HG02884 (cell line): ENCODE measurements at regions not wholly inside any gene's neighbourhood (a gene's known extent, or its start where the extent isn't known, plus 50 kb on each side); places are given as distances from the start of the nearest gene placed in this dataset.

Experiments
- ATAC-seq: cut with Tn5 transposase; IDR thresholded peaks from one replicate; pipeline ENCODE4 v1.9.1; 2021; ENCODE audit warnings: mild to moderate bottlenecking, moderate library complexity; ENCODE audit not compliant: unreplicated experiment

GRCh38 chr3:180092889-180093288, 56.2 kb upstream of the PEX5L start:
- no peak for ATAC-seq

DNA sequence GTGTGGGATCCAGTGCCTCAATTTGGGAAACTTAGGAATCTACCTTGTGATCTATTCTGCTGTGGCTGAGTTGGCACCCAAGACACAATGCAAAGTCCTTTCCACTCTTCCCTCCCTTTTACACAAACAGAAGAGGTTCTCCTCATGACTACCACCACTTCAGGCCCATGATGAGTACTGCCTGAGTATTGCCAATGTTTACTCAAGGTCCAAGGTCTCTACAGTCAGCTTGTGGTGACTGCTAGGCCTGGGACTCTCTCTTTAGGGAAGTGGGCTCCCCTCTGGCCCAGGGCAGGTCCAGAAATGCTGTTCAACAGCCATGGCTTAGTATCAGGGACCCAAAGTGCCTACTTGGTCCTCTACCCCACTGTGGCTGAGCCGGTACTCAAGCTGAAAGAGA, 56.8 kb upstream of the PEX5L start:
- ATAC-seq: no peak

DNA sequence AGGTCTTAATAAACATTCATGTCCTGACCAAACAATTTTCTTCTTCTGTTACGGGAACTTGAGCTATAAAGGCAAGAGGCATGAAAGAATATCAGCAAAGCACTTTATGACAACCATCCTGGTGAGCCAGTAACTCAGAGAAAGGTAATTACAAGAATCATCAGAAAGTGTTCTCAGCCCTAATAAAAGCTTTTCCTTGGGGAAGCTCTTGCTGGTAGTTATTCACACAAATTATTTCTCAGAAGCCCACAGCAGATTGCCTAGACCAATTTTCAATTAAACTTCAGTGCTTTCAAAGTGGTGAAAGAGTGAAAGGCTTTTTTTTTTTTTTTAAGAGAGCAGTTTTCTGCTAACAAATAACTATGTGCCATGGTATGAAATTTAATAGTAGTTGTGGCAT, 60.9 kb upstream of the PEX5L start:
- no peak for ATAC-seq

DNA sequence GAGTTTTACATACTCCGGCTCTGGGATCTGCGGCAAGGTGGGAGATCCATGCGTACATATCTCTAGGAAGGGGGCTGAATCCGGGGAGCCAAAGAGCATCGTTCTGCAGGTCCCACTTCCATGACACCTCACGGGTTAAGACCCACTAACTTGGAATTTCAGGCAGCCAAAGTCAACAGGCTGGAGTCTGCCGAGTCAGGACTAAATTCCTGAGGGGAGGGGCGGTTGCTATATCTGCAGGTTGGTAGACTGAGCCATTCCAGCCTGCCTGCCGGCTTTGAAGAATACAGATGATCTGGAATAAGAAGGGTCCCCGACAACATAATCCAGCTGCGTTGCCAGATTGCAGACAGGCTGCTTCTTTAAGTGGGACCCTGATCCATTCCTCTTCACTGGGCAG, 65.4 kb upstream of the PEX5L start:
- ATAC-seq: no peak

DNA sequence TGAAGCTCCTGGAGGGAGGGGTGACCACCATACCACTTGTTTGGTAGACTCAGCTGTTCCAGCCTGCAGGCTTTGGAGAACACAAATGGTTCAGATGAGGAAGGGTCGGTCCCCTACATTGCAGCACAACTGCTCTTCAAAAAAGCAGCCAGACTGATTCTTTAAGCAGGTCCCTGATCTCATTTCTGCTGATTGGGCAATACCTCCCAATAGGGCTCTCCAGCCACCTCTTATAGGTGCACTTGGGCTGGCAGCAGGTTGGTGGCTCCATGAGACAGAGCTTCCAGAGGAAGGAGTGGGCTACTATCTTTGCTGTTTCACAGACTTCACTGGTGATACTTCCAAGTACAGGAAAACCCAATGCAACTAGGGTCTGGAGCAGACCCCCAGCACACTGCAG, 65.9 kb upstream of the PEX5L start:
- ATAC-seq: no peak

DNA sequence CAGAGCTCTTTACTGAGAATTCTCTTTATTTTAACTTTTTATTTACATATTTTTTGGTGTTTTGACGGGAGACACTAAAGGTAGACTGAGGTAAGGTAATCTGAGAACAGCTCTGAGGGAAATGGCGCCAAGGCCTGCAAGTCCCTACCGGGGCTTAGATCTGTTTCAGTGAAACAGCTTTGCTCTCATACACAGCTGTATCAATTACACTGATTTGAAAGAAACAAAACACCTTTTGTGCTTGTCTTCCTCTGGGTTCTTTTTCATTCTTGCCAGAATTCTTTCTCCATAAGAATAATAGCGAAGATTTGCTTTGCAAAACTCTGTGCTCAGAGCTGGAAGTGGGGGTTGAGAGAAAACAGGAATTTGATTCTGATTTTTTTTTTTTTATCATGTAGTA, 79.5 kb upstream of the PEX5L start:
- ATAC-seq: no peak

- no peak for ATAC-seq
Observed at GRCh38 chr3:180116658-180117057, 79.9 kb upstream of the PEX5L start.

DNA sequence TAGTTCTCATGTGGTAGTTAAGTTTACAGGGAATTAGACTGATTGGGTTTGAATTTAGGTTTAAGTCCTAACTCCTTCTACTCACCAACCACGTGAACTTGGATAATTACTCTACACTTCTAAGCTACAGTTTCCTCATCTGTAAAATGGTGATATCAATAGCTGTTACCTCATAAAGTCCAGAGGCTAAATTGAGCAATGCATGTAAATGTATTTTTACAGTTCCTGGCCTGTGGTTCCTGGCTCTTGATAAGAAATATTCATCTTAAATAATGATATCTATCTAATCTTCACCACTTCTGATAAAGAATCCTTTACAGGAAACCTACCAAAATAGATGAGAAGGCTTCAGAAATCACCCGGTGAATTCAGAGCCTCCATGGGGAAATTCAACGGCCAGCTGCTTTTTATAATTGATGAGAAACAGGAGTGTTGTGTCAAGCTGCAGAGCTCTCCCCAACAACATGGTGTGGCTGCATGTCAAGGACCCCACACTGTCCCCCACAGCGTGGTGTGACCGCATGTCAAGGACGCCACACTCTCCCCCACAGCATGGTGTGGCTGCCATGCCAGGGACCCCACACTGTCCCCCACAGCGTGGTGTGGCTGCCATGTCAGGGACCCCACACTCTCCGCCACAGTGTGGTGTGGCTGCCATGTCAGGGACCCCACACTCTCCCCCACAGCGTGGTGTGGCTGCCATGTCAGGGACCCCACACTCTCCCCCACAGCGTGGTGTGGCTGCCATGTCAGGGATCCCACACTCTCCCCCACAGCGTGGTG, 80.8 kb upstream of the PEX5L start:
- no peak for ATAC-seq

DNA sequence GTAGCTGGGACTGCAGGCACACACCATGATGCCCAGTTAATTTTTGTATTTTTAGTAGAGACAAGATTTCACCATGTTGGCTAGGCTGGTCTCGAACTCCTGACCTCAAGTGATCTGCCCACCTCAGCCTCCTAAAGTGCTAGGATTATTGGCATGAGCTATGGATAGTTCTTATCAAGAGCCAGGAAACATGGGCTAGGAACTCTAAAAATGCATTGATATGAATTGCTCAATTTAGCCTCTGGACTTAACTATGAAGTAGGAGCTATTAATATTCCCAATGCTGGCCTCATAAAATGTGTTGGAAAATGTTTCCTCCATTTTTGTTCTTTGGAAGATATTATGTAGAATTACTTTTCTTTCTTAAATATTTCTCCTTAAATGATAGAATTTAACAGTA, 82.8 kb upstream of the PEX5L start:
- ATAC-seq: no peak

- no peak for ATAC-seq
Observed at GRCh38 chr3:180123928-180124327, 87.2 kb upstream of the PEX5L start.

DNA sequence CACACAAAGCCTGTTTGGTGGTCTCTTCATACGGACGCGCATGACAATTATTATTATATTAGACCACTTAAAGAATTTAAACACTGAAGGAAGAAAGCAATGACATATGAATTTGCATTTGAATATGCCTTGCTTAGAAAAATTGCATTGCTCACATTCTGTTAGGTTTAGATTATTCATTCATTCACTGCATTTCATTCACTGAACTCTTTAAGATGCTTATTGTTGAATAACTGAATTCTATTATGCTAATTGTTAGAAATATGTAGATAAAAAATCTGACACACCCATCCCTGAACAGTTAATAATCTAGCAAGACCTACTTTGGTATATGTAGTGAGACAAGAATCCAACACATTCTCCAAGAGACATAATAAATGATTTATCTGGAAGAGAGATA, 94.4 kb upstream of the PEX5L start:
- no peak for ATAC-seq

DNA sequence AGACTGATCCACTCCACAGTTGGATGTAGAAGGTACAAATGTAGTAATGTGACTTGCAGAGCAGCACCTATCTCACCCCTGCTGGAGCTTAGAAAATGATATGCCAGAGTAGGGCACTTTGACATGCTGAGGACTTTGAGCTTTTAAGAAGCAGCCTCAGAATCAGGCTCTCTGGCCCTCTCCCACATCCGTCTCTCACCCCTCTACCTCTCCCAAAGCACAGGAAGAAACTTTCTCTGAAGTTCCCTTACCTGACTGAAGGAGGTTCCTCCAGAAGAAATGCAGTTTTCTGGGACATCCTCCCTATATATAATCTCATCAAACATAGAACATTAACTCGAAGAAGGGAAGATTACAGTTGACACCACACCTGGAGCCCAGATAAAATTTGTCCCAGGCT, 98.4 kb upstream of the PEX5L start:
- no peak for ATAC-seq

- ATAC-seq: no peak
Observed at GRCh38 chr3:180138871-180139270, 102.1 kb upstream of the PEX5L start.

- ATAC-seq: no peak
Observed at GRCh38 chr3:180142041-180142440, 105.3 kb upstream of the PEX5L start.

GRCh38 chr3:180142472-180142871, 105.7 kb upstream of the PEX5L start:
- ATAC-seq: no peak

DNA sequence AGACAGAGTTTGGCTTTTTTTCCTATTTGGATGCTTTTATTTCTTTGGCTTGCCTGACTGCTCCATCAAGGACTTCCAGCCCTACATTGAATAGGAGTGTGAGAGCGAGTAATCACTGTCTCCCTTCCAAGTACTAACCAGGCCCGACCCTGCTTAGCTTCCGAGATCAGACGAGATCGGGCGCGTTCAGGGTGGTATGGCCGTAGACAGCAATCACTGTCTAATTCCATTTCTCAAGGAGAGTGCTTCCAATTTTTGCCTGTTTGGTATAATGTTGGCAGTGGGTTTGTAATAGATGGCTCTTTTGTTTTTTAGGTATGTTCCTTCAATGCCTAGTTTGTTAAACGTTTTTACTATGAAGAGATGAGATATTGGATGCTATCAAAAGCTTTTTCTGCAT, 125.0 kb upstream of the PEX5L start:
- no peak for ATAC-seq

- ATAC-seq: no peak
Observed at GRCh38 chr3:180175572-180175971, 138.8 kb upstream of the PEX5L start.

- no peak for ATAC-seq
Observed at GRCh38 chr3:180176059-180176458, 139.3 kb upstream of the PEX5L start.

GRCh38 chr3:180177255-180177654, 140.5 kb upstream of the PEX5L start:
- ATAC-seq: no peak

- no peak for ATAC-seq
Observed at GRCh38 chr3:180179562-180179961, 142.8 kb upstream of the PEX5L start.

- no peak for ATAC-seq
Observed at GRCh38 chr3:180180795-180181194, 144.1 kb upstream of the PEX5L start.

DNA sequence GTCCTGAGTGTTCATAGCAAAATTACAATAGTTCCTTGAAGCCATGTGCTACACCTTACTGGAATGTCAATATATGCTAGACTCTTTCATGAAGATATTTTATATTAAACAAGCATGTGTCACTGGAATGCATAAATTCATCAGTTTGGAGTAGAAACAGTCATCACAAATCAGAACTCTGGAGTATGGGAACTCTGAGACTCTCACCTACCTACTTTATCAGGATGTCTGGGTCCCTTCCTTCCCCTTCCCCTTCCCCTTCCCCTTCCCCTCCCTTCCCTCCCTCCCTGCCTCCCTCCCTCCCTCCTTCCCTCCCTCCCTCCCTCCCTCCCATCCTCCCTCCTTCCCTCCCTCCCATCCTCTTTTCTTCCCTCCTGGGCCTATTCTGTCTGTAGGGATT, 144.7 kb upstream of the PEX5L start:
- no peak for ATAC-seq

DNA sequence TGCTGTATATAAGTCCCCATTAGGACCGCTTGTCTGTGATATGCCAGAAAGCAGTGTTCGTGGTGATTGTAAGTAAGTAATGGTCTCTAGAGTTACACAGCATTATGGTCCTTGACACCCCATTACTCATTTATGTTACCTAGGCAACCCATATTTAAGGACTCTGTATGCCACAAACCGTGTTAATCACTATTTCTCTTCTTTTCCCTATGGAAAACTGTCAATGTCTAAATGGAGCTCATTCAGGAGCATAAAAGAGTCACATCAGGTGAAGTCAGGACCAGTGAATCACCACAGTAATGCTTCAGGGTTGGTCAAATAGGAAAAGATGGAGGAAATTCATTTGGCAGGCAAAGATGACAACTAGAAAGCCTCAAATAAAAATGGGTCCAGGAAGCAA, 146.6 kb upstream of the PEX5L start:
- no peak for ATAC-seq
